Body of pancreas (tissue), 4 donors: ENCODE measurements at regions not wholly inside any gene's neighbourhood (a gene's known extent, or its start where the extent isn't known, plus 50 kb on each side); places are given as distances from the start of the nearest gene placed in this dataset.

Source experiments
- ATAC-seq: fragments of 150-250 bp; one replicate; pipeline ENCODE4 v1.9.1; 2016
- DNase-seq, 4 donors: peaks; one replicate each; pipeline ENCODE4 v3.0.0-alpha.2; 2019
- H3K27ac ChIP-seq, 4 donors: fragments of 200-600 bp; sonication (generic); 1 replicate in 3 of 4; 2 replicates in 1 of 4; pipeline versions ENCODE4 v1.5.1 to v1.6.1; 2016 to 2019; ENCODE audit warnings: mild to moderate bottlenecking in 1 of 4, mixed read lengths in 1 of 4, moderate library complexity in 1 of 4
- H3K27me3 ChIP-seq, 2 donors: fragments of 200-600 bp; sonication (generic); one replicate each; pipeline ENCODE4 v1.6.0; 2016; ENCODE audit warnings: mild to moderate bottlenecking in 1 of 2
- H3K36me3 ChIP-seq, 2 donors: fragments of 200-600 bp; sonication (generic); replicated peaks in 1 of 2; 2 replicates each; pipeline ENCODE4 v1.5.1; 2016; ENCODE audit warnings: low read depth in 2 of 2; ENCODE audit not compliant: insufficient read depth in 1 of 2
- H3K4me1 ChIP-seq: fragments of 200-600 bp; sonication (generic); one replicate; pipeline ENCODE4 v1.6.0; 2016
- H3K4me3 ChIP-seq, 2 donors: fragments of 200-600 bp; sonication (generic); 1 replicate in 1 of 2; 2 replicates in 1 of 2; pipeline ENCODE4 v1.5.1; 2016 to 2019
- H3K9me3 ChIP-seq, 3 donors: fragments of 200-600 bp; sonication (generic); 1 replicate in 2 of 3; 2 replicates in 1 of 3; pipeline ENCODE4 v1.5.1; 2016
- POLR2A ChIP-seq, 3 donors: fragments of 450-650 bp; IDR thresholded peaks; one replicate each; pipeline ENCODE4 v1.6.1; 2016; ENCODE audit warnings: antibody characterized with exemption in 3 of 3, mild to moderate bottlenecking in 2 of 3
- WGBS, 2 donors: methylation state at CpG; one replicate each; pipeline ENCODE4 v1.1.5; 2017; 5-methylcytosine and 5-hydroxymethylcytosine counted together
- intact Hi-C: fragments of 100-400 bp; cut with DNase I; formaldehyde crosslinking; loops from one replicate; pipeline ENCODE4 v1.15.1; 2023
- TF ChIP-seq, protein P1 (sequence below), 7 experiments: fragments of 450-650 bp in 4 of 7; fragments of 200-600 bp in 3 of 7; sonication (generic) in 3 of 7; IDR thresholded peaks; one replicate each; pipeline ENCODE4 v1.5.1; 2016 to 2019; ENCODE audit warnings: antibody characterized with exemption in 7 of 7

DNA sequence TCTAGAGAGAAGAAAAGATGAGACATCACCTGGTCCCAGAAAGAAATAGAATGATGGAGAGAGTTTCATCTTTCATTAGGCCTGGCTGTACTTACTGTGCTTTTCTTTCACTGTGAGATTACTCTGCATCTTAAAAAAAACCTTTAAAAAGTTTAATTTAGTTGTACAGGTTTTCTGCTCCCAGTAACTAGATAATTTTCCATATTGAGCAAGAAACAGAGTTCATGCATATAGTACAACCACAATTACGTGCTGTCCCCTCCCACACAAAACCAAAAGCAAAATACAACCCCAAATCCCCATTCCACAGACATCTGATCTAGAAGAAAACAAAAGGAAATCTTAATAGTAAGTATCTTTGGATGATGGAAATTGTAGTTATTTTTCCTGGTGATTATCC lies 371.2 kb downstream of the SH2D1A start:
- H3K4me3 ChIP-seq = no peak overlapping the region
- TF ChIP-seq, protein P1, sequence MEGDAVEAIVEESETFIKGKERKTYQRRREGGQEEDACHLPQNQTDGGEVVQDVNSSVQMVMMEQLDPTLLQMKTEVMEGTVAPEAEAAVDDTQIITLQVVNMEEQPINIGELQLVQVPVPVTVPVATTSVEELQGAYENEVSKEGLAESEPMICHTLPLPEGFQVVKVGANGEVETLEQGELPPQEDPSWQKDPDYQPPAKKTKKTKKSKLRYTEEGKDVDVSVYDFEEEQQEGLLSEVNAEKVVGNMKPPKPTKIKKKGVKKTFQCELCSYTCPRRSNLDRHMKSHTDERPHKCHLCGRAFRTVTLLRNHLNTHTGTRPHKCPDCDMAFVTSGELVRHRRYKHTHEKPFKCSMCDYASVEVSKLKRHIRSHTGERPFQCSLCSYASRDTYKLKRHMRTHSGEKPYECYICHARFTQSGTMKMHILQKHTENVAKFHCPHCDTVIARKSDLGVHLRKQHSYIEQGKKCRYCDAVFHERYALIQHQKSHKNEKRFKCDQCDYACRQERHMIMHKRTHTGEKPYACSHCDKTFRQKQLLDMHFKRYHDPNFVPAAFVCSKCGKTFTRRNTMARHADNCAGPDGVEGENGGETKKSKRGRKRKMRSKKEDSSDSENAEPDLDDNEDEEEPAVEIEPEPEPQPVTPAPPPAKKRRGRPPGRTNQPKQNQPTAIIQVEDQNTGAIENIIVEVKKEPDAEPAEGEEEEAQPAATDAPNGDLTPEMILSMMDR (IDR thresholded peaks at IDR 0.05) = no peak
- no peak for TF ChIP-seq POLR2A (IDR thresholded peaks at IDR 0.05)
- DNase-seq = no peak
- no peak overlapping the region for H3K27ac ChIP-seq
- H3K9me3 ChIP-seq = no peaks in the 10 kb centered on the region
- intact Hi-C loops = no loop called here
- H3K36me3 ChIP-seq = no peaks in the 10 kb centered on the region
- no peaks in the 10 kb centered on the region for H3K4me1 ChIP-seq
- ATAC-seq = no peak
- 74 to 86% methylated on average over 1 of the region's 1 CpG for WGBS, 2 donors
- H3K27me3 ChIP-seq = no peaks in the 10 kb centered on the region

DNA sequence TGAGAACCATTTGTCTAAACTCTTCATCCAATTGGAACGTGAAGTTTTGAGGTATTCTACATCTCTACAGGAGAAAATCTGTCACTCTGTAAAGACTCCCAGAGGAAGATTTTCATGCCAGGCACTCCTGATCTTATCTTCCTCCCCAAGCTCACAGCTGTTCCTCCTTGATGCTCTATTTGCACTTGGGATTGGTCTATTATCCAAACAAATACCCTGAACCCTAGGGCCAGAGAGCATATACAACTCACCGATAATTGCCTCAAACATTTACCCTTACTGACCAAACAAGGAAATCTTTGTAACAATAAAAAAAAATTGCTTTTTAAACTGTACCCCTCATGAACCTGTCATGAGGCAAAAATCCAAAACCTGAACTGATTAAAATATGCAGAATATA lies 372.7 kb downstream of the SH2D1A start:
- intact Hi-C loops = no loop called here
- no peak for ATAC-seq
- no peak for DNase-seq
- Histone ChIP-seq H3K36me3 (no peaks in the 10 kb centered on the region), H3K4me3 (no peak overlapping the region), H3K27ac (no peak overlapping the region), H3K9me3 (no peaks in the 10 kb centered on the region), H3K27me3 (no peaks in the 10 kb centered on the region), H3K4me1 (no peaks in the 10 kb centered on the region)
- no peak for TF ChIP-seq POLR2A (IDR thresholded peaks at IDR 0.05)
- TF ChIP-seq, protein P1 (IDR thresholded peaks at IDR 0.05) = no peak
- WGBS, 2 donors = 15 to 36% methylated on average over 2 of the region's 2 CpGs

DNA sequence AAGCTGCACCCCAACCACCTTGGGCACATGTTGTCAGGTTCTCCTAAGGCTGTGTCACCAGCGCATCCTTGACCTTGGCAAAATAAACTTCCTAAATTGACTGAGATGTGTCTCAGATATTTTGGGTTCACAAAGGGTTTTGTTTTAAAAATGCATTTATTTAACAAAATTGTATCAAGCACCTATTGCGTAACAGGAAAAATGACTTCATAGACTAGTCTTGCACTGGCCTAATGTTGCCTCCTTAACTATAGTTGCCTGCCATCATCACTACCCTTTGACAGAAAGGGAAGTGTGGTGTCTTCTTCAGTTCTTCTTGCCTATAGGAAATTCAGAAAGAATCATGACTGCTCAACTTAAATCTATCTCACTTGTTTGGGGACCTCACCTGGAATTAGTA lies 374.2 kb downstream of the SH2D1A start:
- DNase-seq = no peak
- ATAC-seq = no peak
- no peaks in the 10 kb centered on the region for H3K27me3 ChIP-seq
- WGBS, 2 donors = 88 to 92% methylated on average over 2 of the region's 2 CpGs
- intact Hi-C loops = no loop called here
- no peak overlapping the region for H3K27ac ChIP-seq
- no peaks in the 10 kb centered on the region for H3K4me1 ChIP-seq
- H3K9me3 ChIP-seq = no peaks in the 10 kb centered on the region
- H3K4me3 ChIP-seq = no peak overlapping the region
- TF ChIP-seq, protein P1 (IDR thresholded peaks at IDR 0.05) = no peak
- no peak for TF ChIP-seq POLR2A (IDR thresholded peaks at IDR 0.05)
- H3K36me3 ChIP-seq = no peaks in the 10 kb centered on the region

DNA sequence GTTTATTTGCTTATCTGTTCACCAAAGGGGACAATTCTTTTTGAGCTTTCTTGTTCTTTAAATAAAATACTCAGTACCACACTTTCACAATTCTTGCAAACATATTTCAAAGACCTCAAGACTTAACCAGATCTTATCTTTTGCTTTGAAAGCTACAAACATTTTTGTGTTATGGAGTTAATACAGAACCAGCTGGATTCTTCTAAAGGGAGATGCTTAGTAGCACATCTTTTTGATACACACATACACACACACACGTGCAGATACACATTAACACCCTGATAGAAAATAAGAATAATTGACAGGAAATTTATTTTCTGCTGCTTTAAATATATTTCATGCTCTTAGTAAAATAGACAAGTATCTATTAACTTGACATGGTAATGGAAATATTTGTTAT lies 379.1 kb downstream of the SH2D1A start:
- Histone ChIP-seq H3K4me3 (no peak overlapping the region), H3K9me3 (no peaks in the 10 kb centered on the region), H3K27ac (no peak overlapping the region), H3K4me1 (no peaks in the 10 kb centered on the region), H3K27me3 (no peaks in the 10 kb centered on the region), H3K36me3 (no peaks in the 10 kb centered on the region)
- DNase-seq (no peak), ATAC-seq (no peak)
- intact Hi-C loops = no loop called here
- 45 to 70% methylated on average over 1 of the region's 1 CpG for WGBS, 2 donors
- TF ChIP-seq, protein P1 (IDR thresholded peaks at IDR 0.05) = no peak

DNA sequence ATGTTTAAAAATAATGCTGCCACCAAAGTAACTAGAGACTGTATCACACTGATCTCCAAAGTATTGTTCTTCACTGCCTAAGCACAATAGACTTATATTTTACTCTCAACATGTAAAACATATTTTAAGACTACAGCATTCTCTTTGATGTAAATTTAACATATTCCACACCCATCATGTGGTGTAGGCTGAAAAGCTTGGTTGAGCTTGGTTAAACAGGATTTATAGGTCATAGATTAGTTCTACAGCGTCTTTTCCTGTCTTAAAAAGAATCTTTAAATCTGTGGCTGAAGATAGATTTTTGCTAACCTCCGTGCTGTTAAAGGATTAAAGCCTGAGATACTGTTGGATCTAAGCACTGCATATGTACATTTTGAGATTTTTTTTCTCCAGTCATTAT lies 379.9 kb downstream of the SH2D1A start:
- intact Hi-C loops = no loop called here
- 54 to 59% methylated on average over 2 of the region's 2 CpGs for WGBS, 2 donors
- Histone ChIP-seq H3K36me3 (no peaks in the 10 kb centered on the region), H3K4me3 (no peak overlapping the region), H3K27me3 (no peaks in the 10 kb centered on the region), H3K4me1 (no peaks in the 10 kb centered on the region), H3K9me3 (no peaks in the 10 kb centered on the region), H3K27ac (no peak overlapping the region)
- DNase-seq (no peak), ATAC-seq (no peak)
- TF ChIP-seq, protein P1 (IDR thresholded peaks at IDR 0.05) = no peak
- no peak for TF ChIP-seq POLR2A (IDR thresholded peaks at IDR 0.05)
